ENCODE measurements at regions not wholly inside any gene's neighbourhood (a gene's known extent, or its start where the extent isn't known, plus 50 kb on each side); places are given as distances from the start of the nearest gene placed in this dataset.

- no peak for DNase-seq
Observed at GRCh38 chr14:98964171-98964570, 307.8 kb downstream of the BCL11B start.

- DNase-seq = no peak
Observed at GRCh38 chr14:98965076-98965475, 306.9 kb downstream of the BCL11B start.

GRCh38 chr14:98966016-98966415 is 306.0 kb downstream of the BCL11B start:
- DNase-seq = no peak

GRCh38 chr14:98966475-98967162 is 305.4 kb downstream of the BCL11B start:
- no peak for DNase-seq

- DNase-seq = no peak
Observed at GRCh38 chr14:98974113-98974512, 297.9 kb downstream of the BCL11B start.

- DNase-seq = no peak
Observed at GRCh38 chr14:98976271-98976670, 295.7 kb downstream of the BCL11B start.

GRCh38 chr14:98977451-98977850 is 294.5 kb downstream of the BCL11B start:
- no peak for DNase-seq

GRCh38 chr14:98982986-98983385 is 289.0 kb downstream of the BCL11B start:
- no peak for DNase-seq

GRCh38 chr14:98984027-98984718 is 287.8 kb downstream of the BCL11B start:
- no peak for DNase-seq

GRCh38 chr14:98984719-98985041 is 287.3 kb downstream of the BCL11B start:
- no peak for DNase-seq

GRCh38 chr14:98993818-98994217 is 278.2 kb downstream of the BCL11B start:
- no peak for DNase-seq

GRCh38 chr14:98994561-98994960 is 277.4 kb downstream of the BCL11B start:
- DNase-seq = no peak

- DNase-seq = no peak
Observed at GRCh38 chr14:98997526-98998205, 274.3 kb downstream of the BCL11B start.

- no peak for DNase-seq
Observed at GRCh38 chr14:98999345-98999744, 272.7 kb downstream of the BCL11B start.

GRCh38 chr14:98999901-99000300 is 272.1 kb downstream of the BCL11B start:
- no peak for DNase-seq

GRCh38 chr14:99001241-99001640 is 270.8 kb downstream of the BCL11B start:
- no peak for DNase-seq

GRCh38 chr14:99003646-99004045 is 268.4 kb downstream of the BCL11B start:
- no peak for DNase-seq

- no peak for DNase-seq
Observed at GRCh38 chr14:99004112-99004511, 267.9 kb downstream of the BCL11B start.

GRCh38 chr14:99006276-99006675 is 265.7 kb downstream of the BCL11B start:
- no peak for DNase-seq

- DNase-seq = no peak
Observed at GRCh38 chr14:99007795-99008194, 264.2 kb downstream of the BCL11B start.

GRCh38 chr14:99009871-99010270 is 262.1 kb downstream of the BCL11B start:
- no peak for DNase-seq

GRCh38 chr14:99011385-99011784 is 260.6 kb downstream of the BCL11B start:
- no peak for DNase-seq

- DNase-seq = no peak
Observed at GRCh38 chr14:99012703-99013102, 259.3 kb downstream of the BCL11B start.

- no peak for DNase-seq
Observed at GRCh38 chr14:99015833-99016232, 256.2 kb downstream of the BCL11B start.
